Testis (tissue), 2 donors: ENCODE measurements at regions not wholly inside any gene's neighbourhood (a gene's known extent, or its start where the extent isn't known, plus 50 kb on each side); places are given as distances from the start of the nearest gene placed in this dataset.

ENCODE experiments used
- CTCF ChIP-seq, 3 experiments: fragments of 450-650 bp in 2 of 3; fragments of 200-600 bp in 1 of 3; sonication (generic) in 1 of 3; IDR thresholded peaks; one replicate each; pipeline ENCODE4 v1.5.1; 2016 to 2019; ENCODE audit warnings: antibody characterized with exemption in 3 of 3, mild to moderate bottlenecking in 2 of 3, moderate library complexity in 1 of 3
- POLR2A ChIP-seq: fragments of 450-650 bp; IDR thresholded peaks from one replicate; pipeline ENCODE4 v1.6.1; 2017; ENCODE audit warnings: antibody characterized with exemption, mild to moderate bottlenecking, moderate library complexity

- TF ChIP-seq CTCF (IDR thresholded peaks at IDR 0.05) (no peak), POLR2A (no peak)
Measured at GRCh38 chr18:53907921-53908320, 316.5 kb downstream of the MBD2 start.
